GM18502 (cell line): ENCODE measurements at regions not wholly inside any gene's neighbourhood (a gene's known extent, or its start where the extent isn't known, plus 50 kb on each side); places are given as distances from the start of the nearest gene placed in this dataset.

Experiments
- ATAC-seq: cut with Tn5 transposase; IDR thresholded peaks from one replicate; pipeline ENCODE4 v1.9.1; 2021; ENCODE audit warnings: mild to moderate bottlenecking; ENCODE audit not compliant: unreplicated experiment, poor library complexity

- no peak for ATAC-seq
Observed at GRCh38 chr5:54659700-54660131, 142.2 kb downstream of the SNX18 start.

- ATAC-seq = no peak
Observed at GRCh38 chr5:54658010-54658409, 140.5 kb downstream of the SNX18 start.

GRCh38 chr5:54656261-54656728, 138.7 kb downstream of the SNX18 start:
- no peak for ATAC-seq

GRCh38 chr5:54655761-54656160, 138.2 kb downstream of the SNX18 start:
- no peak for ATAC-seq

GRCh38 chr5:54655266-54655665, 137.7 kb downstream of the SNX18 start:
- no peak for ATAC-seq

GRCh38 chr5:54653956-54654614, 136.5 kb downstream of the SNX18 start:
- ATAC-seq = no peak

GRCh38 chr5:54651482-54652076, 134.0 kb downstream of the SNX18 start:
- no peak for ATAC-seq

- ATAC-seq = no peak
Observed at GRCh38 chr5:54649041-54649504, 131.5 kb downstream of the SNX18 start.

- ATAC-seq = peak; percentile 94
Observed at GRCh38 chr5:54646356-54647101, 129.0 kb downstream of the SNX18 start.

- ATAC-seq = no peak
Observed at GRCh38 chr5:54645882-54646355, 128.4 kb downstream of the SNX18 start.

- ATAC-seq = no peak
Observed at GRCh38 chr5:54644226-54644625, 126.7 kb downstream of the SNX18 start.

- ATAC-seq = no peak
Observed at GRCh38 chr5:54643685-54644106, 126.1 kb downstream of the SNX18 start.

GRCh38 chr5:54639621-54640020, 122.1 kb downstream of the SNX18 start:
- no peak for ATAC-seq

- no peak for ATAC-seq
Observed at GRCh38 chr5:54638106-54638505, 120.5 kb downstream of the SNX18 start.

GRCh38 chr5:54637654-54638053, 120.1 kb downstream of the SNX18 start:
- ATAC-seq = no peak

GRCh38 chr5:54634089-54634488, 116.5 kb downstream of the SNX18 start:
- no peak for ATAC-seq

GRCh38 chr5:54632131-54632701, 114.7 kb downstream of the SNX18 start:
- no peak for ATAC-seq

- no peak for ATAC-seq
Observed at GRCh38 chr5:54630738-54631359, 113.3 kb downstream of the SNX18 start.

GRCh38 chr5:54629115-54629514, 111.6 kb downstream of the SNX18 start:
- ATAC-seq = no peak

- no peak for ATAC-seq
Observed at GRCh38 chr5:54628050-54628449, 110.5 kb downstream of the SNX18 start.
